GM19395 (cell line): ENCODE measurements at regions not wholly inside any gene's neighbourhood (a gene's known extent, or its start where the extent isn't known, plus 50 kb on each side); places are given as distances from the start of the nearest gene placed in this dataset.
"Not testable (repeated sequence)": the region's sequence is repeated elsewhere in the genome, so short reads cannot be mapped to it uniquely, and the experiment has no call there.

ENCODE experiments used
- ATAC-seq: cut with Tn5 transposase; IDR thresholded peaks from one replicate; pipeline ENCODE4 v1.9.1; 2021; ENCODE audit warnings: mild to moderate bottlenecking, moderate library complexity; ENCODE audit not compliant: unreplicated experiment

DNA sequence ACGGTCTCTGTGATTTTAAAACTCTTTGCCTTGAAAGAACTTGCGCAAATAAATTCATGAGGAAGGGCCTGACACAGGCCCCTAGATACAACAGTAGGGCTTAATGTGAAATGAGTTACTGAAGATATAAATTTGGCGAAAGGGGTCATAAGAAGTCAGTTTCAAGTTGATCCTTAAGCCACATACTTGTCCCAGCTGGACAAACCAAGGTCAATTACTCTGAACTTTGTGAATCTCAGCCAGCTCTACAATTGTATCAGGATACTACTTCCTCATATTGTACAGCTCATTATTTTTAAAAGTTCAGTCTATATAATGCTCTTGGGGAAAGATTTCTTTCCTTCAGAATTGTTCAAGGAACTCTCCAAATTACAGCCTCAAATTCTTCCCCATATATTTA, 432.8 kb downstream of the METTL4 start:
- no peak for ATAC-seq

DNA sequence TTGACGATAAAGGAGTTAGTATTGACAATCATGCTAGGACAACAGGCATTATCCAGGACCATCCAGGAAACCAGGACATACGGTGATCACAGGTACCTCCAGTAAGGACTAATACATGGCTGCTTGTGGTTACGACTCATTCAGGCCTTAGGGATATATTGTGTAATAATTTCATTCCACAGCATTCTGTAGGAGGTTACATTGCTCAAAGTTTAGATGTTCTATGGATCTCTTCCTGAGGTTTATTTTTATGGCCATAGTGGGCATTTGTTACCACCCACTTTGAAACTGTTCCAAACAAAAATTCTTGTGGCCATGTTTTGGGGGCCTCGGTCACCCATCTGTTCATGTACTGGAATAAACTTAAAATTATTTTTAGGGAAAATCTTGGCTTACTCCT, 431.6 kb downstream of the METTL4 start:
- ATAC-seq, result no peak

DNA sequence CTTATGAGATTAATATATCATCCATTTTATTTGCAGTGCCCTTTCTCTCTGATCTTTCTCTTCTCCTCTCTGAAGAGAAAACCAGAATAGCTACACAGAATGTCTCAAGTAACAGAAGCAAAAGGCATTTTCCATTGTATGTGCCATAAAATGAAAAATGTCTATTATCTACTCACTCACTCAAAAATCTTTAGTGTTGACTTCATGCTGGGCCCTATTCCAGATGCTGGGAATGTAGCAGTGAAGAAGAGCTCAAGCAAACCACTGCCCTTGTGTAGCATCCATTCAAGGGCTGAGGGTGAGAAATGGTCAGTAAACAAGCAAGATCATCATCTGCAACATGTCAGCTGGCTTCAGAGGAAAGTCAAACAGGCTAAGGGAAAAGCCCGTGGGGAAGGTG, 427.7 kb downstream of the METTL4 start:
- no peak for ATAC-seq

DNA sequence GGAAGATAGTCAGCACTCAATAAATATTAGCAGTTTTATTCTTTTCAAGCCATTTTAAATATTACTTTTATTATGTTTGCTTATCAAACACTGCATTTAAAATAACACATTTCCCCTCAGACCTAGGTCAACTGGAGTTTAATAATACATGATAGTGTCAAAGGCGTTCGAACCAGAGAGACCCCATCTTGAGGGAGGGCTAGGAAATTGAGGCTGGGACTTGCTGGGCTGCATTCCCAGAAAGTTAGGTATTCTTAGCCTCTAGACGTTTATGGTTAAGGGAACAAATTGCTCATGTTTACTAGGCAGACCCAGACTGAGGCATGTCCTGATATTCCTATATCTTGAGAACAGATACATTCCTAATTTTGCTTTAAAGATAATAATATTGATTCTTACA, 426.5 kb downstream of the METTL4 start:
- no peak for ATAC-seq

DNA sequence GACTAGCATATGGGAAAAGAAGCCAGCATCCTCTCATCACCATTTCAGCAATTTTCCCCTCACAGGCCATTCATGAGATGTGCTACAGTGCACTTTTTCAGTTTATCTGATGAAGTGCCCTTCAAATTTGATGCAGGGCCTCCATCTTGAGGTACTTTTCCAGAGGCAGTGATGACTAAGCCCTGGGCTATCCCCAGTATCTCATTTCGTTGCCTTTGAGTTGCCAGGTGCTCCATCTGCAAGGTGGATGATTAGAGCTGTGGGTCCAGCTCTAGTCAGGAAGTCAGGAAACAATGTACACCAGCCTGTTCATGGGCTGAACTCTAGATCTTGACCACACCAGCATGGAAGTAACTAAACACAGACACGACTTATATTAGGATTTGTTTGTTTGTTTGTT, 425.2 kb downstream of the METTL4 start:
- no peak for ATAC-seq

DNA sequence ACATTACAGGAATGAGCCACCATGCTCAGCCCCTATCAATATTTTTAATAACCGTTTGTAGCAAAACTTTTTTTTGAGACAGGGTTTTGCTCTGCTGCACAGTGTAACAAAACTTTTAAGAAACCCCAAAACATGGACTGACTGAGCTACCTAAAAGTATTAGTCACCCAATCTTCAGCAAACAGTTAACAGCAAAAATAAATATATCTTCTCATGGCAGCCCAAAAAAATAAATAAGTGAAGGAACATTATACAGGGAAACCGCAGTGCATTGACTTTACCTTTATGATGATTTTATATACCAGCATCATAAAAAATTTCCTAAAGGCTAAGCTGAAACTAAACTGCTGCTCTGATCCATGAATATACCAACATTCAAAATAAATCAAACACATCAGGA, 424.6 kb downstream of the METTL4 start:
- ATAC-seq, result no peak

DNA sequence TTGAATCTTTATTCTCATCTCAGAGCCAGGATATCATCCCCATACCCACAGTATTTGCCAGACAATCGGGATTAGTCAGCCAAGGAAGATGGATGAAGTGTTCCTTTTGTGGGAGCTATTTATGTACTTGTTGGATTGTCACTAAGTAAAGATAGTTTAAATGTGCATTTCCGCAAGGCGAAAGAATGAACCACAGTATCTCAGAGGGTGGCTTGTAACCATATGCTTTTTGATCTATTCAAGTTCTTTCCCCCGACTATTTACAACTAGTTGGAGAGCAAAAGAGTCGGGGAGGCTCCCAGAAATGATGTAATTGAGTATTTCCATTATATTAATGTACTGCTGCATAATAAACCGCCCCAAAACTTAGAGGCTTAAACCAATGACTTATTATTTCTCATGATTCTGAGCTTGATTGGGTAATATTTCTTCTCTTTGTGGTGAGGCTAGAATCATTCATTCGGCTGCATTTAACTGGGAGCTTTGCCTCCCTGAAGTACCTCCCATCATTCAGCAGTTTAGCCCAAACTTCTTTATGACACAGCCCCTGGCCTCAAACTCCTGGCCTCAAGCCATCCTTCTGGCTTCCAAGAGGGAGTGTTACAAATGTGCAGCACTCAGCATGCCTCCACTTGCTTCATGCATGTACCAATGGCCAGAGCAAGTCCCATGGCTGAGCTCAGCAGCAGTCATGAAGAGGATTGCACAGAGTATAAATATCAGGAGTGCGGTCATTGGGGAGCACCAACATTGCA, 423.7 kb downstream of the METTL4 start:
- ATAC-seq, result no peak

DNA sequence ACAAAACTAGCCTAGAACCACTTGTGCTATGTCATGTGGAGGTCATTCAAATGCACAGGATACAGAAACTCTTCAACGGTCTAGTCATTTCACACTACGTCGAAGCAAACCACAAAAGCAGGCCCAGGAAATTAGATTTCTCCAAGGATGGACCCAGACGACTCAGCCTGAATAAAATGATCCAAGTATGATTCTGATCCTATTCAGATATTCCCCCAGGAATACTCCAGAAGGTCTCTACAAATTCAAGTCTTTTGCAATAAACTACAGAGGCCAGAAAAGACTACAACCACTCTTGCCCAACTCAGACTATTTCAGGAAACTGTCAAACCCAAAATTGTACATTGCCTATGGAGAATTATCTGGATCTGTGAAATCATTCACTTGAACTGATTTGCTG, 422.5 kb downstream of the METTL4 start:
- no peak for ATAC-seq

DNA sequence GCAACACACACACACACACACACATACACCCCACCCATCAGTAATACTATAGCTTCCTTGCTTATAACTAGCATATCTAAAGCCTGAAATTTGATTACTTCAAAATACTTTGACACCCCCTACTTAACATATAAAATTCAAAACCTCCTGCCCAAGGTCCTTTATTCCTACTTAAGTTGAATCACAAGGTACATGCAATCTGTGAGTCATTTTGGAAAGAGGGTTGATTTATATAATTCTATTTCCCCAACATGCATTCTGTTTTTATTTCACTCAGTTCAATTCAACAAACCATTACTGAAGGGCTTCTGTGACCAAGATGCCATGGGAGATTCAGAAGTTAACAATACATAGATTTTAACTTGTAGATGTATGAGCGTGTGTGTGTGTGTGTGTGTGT, 420.7 kb downstream of the METTL4 start:
- ATAC-seq, result no peak

DNA sequence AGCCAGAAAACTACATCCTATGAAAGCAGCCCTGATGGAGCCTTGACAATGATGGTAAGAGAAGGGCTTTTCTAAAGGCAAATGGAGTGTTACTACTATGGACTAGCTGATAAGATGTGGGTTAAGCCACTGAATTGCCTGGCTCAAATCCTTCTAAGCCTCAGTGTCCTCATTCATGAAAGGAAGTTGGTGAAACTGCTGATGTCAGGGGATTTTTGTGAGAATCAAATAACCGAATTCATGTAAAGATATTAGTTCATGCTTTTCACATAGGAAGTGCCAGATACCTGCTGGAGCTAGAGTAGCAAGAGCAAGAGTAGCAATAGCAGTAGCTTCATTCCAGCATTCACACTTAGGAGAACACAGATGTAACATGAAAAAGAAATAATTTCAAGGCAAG, 417.0 kb downstream of the METTL4 start:
- no peak for ATAC-seq

DNA sequence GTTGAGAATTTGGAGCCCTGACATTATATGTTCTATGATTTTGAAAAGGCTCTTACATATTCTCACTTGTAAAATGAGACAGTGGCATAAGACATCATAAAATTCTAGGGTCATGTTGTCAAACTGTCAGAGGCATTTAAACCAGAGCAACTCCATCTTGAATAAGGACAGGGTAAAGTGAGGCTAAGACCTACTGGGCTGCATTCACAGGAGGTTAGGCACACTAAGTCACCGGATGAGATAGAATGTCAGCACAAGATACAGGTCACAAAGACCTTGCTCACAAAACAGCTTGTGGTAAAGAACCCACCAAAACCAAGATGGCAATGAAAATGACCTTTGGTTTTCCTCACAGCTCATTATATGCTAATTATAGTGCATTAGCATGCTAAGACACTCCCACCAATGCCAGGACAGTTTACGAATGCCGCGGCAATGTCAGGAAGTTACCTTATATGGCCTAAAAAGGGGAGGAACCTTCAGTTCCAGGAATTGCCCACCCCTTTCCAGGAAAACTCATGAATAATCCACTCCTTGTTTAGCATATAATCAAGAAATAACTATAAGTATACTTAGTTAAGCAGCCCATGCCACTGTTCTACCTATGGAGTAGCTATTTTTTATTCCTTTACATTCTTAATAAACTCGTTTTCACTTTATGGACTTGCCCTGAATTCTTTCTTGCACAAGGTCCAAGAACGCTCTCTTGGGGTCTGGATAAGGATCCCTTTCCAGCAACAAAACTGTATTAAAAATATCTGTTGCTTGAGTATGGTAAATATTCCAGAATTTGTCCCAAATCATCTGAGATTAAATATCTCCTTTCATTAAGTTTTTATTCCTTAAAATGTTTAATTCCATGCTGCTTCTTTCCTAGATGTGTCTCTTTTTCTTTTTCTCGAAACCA, 406.4 kb downstream of the METTL4 start:
- ATAC-seq, result no peak

DNA sequence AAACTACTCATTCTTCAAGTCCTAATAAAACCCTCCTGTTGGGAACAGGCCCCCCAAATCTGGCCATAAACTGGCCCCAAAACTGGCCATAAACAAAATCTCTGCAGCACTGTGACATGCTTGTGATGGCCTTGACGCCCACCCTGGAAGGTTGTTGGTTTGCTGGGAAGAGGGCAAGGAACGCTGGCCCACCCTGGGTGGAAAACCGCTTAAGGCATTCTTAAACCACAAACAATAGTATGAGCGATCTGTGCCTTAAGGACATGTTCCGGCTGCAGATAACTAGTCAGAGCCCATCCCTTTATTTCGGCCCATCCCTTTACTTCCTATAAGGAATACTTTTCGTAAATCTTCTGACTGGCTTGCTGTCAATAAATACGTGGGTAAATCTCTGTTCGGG, 404.4 kb downstream of the METTL4 start:
- ATAC-seq, result not testable (repeated sequence)

DNA sequence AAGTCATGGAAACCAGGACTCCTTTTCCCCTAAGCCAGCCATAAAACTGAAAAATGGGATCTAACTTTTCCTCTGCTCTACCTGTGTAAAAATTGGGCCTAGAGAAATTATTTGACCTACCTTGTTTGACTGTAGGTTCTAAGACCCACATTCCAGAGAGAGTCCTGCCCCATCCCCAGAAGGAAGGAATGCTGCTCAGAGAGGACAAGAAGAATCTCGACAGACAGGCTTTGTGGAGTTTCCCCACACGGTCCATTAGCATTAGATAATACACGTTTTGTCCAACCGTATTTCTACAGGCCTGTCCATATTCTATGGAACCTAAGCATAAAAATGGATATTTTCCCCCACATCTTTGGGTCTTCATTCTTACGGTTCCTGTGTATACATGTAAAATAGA, 403.3 kb downstream of the METTL4 start:
- ATAC-seq, result no peak

DNA sequence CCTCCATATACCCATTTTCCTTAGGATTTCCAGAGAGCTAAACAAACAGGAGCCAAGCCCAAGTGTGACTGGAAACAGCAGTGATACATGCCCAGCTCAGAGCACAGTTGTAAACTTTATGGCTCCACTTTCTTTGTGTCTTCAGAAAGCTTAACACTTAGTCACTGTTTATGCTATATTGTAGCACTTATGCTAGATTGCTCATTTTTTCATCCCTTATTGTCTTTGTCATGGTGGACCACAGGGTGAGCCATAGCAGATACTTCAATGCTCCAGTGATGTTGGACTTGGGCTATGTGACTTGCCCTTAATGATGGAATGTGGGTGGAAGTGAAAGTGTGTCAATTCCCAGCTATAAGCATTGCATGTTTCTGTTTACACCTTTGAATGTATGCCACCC, 401.6 kb downstream of the METTL4 start:
- no peak for ATAC-seq

DNA sequence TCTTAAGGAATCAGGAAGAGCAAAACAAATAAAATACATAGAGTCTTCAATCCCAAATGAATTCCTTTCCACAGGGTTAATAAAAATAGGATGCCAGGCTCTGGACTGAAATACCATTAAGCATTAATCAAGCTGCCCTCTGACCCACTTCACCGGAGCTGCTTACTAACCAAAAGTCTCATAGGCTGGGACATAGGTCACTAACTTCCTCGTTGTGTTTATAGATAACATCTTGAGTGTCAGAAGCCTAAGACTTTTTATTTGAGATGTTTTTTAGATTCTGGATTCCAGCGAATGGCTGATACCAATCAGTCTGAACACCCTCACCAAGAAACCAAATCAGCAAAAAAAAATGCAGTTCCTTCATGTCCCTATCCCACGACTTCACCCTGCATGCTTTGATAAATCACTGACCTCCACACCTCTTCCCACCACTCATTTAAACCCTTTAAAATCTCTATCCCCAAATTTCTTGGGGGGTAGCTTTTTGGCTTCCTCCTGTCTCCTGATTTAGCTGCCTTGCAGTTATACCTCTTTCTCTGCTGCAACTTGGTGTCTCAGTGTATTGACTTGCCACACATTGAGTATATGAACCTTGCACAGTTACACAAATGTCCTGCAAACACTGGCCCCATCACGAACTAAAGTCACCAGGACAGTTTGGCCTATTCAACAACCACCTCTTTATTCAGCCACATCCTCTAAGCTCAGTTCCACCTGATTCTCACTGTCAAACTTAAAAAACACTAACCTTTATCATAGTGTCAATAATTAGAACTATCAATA, 399.3 kb downstream of the METTL4 start:
- ATAC-seq, result no peak

DNA sequence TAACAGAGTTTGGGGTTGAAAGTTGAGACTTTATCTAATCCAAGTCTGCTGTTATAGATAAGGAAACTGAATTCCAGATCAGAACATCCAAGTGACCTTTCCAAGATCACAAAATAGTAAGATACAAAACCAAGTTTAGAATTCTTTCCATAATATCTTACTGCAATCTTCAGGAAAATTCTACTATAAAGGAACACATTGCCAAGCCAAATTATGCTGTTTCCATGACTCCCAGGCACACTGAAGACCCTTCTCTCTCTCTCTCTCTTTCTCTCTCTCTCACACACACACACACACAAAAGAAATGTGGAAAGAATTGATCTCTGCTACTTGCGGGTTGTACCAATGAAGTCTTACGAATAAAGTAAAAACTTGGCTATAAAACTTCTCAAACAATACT, 398.4 kb downstream of the METTL4 start:
- ATAC-seq, result no peak

DNA sequence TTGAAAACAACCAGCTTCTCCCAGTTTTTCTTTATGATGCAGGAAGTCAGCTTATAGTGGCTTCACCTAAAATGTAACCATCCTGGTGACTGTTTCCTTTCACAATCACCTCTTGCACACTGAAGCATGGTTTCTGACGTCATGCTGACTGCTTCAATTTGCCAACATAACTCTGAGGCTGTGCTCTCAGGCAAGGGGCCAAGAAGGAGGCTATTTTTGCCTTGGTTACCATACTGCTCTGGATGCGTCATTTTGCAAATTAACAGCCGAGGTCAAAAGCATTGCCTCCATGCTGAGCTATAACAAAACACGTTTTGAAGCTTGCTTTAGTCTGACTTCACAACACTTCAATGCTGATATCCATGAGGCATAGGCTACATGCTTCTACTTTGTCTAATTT, 397.8 kb downstream of the METTL4 start:
- no peak for ATAC-seq

DNA sequence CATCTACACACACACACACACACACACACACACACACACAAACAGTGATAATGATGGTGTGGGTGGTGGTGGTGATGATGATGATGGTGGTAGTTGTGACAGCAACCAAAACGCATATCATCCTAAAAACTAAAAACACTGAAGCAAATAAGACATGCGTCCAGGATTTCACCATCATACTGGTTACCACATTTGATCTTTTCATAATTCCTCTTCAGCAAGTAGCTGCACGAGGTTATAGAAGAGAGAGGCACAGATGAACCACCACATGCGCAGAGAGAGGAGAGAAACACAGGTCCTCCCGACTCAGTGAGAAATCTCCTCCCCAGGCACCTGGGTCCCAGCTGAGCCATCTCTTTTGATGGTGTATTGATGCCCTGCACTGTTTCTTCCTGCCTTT, 393.3 kb downstream of the METTL4 start:
- ATAC-seq, result no peak

DNA sequence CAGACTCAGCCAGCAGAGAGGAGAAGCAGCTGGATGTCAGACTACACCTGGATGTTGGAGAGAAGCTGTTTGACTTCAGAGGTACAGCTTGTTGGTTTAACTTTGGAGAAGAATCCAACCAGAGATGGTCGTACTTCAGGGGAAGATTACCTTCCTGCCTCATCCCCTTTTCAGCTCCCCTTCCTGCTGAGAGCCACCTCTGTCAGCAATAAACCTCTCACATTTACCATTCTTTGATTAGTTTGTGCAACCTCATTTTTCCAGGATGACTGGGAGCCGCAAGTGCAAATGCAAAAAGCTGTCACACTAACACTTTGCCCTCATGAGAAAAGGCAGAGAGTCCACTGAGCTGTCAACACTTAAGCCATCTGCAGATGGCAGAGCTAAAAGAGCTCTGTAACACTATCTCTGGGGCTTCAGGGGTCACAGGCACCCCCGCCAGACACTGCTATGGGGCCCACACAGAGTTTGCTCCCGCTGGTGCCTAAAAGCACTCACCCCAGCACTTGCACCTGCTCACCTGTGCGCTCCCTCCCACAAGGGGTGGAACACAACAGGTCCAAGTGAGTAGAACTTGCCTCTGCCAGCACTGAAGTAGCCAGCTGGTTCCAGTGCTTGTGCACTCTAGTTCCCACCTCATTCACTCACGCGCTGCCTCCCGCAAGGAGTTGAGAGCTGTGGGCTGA, 391.7 kb downstream of the METTL4 start:
- no peak for ATAC-seq

DNA sequence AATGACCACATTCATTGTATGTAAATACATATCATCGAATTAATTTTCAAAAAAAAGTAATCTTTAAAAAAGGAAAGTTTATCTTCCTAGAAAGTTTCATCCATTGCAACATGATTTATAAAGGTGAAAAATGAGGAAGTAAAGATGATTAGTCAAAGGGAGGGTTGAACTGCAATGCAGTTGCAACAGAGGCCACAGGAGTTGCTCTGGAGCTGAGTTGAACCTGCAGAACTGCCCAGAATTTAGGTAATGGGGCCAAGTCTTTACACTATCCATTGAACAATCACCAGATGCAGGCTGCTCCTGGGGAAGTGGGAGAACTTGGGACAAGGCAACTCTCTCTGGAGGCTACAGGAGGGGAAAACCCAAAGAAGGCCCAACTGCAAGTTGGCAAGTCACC, 390.7 kb downstream of the METTL4 start:
- ATAC-seq, result no peak

DNA sequence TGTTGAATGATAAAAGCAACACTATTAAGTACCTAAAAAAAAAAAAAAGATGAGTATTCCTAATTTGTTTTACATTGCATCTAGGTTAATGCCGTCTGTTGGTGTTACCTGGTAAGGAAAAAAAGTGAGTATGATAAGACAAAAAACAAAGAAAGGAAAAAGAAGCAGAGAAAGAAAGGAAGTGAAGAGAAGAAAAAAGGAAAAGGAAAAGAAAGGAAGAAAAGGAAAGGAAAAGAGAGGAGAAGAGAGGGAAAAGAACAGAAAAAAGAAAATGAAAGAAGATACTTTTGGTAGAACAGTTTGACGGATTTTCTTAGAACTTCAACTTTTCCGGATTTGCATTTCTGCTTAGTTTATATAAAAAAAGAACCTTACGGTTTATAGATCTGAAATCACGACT, 387.9 kb downstream of the METTL4 start:
- no peak for ATAC-seq
